Endothelial cell of umbilical vein (primary cell): ENCODE measurements at regions not wholly inside any gene's neighbourhood (a gene's known extent, or its start where the extent isn't known, plus 50 kb on each side); places are given as distances from the start of the nearest gene placed in this dataset.

ENCODE experiments used
- BruUV-seq: library from RNA; stranded (reverse); fragments of 400-500 nt; replicated peaks from 2 replicates; lab custom pipeline; 2021; lab: Mats Ljungman, UMichigan
- CTCF ChIA-PET: fragments of 300-600, 350-600 bp; sonication (Branson Sonifier 250); formaldehyde crosslinking; loops from one replicate; lab custom pipeline; 2021; ENCODE audit warnings: antibody characterized with exemption, inconsistent platforms; lab: Charles Lee
- POLR2A ChIA-PET: fragments of 300-600, 350-600 bp; sonication (Branson Sonifier 250); formaldehyde crosslinking; loops from one replicate; lab custom pipeline; 2021; ENCODE audit warnings: antibody characterized with exemption, inconsistent platforms; lab: Charles Lee
- DNase-seq: peaks from one replicate; pipeline ENCODE4 v3.0.0-alpha.2; 2011; ENCODE audit warnings: low read depth, low spot score
- FAIRE-seq: peaks from 2 replicates; lab custom pipeline; 2011; peaks lifted over from hg19 to GRCh38; lab: Jason Lieb, UNC
- H2AFZ ChIP-seq: 2 replicates; pipeline ENCODE4 v1.6.0; 2012; ENCODE audit warnings: low read depth, low read length, control low read depth, inconsistent platforms
- H3K27ac ChIP-seq: 2 replicates; pipeline ENCODE4 v1.5.1; 2011; ENCODE audit warnings: low read depth, mild to moderate bottlenecking, control low read depth, low read length, moderate library complexity; ENCODE audit not compliant: insufficient read depth
- H3K27me3 ChIP-seq, 2 experiments: 2 replicates each; pipeline versions ENCODE4 v1.6.0 to v1.6.1; 2011; ENCODE audit warnings: low read length in 2 of 2, mixed read lengths in 1 of 2; ENCODE audit not compliant: control insufficient read depth in 2 of 2, insufficient read depth in 2 of 2
- H3K36me3 ChIP-seq, 2 experiments: 2 replicates in 1 of 2; 3 replicates in 1 of 2; pipeline ENCODE4 v1.5.1; 2011; ENCODE audit warnings: low read length in 2 of 2, mild to moderate bottlenecking in 1 of 2, moderate library complexity in 1 of 2; ENCODE audit not compliant: control insufficient read depth in 2 of 2, insufficient read depth in 2 of 2; ENCODE audit errors: extremely low read depth in 1 of 2
- H3K4me1 ChIP-seq: 3 replicates; pipeline ENCODE4 v1.5.1; 2011; ENCODE audit warnings: mild to moderate bottlenecking, low read length; ENCODE audit not compliant: control insufficient read depth, insufficient read depth; ENCODE audit errors: extremely low read depth
- H3K4me2 ChIP-seq: 2 replicates; pipeline ENCODE4 v1.6.1; 2011; ENCODE audit warnings: low read length, control low read depth, mixed read lengths; ENCODE audit not compliant: insufficient read depth
- H3K4me3 ChIP-seq, 3 experiments: fragments of 200-600 bp in 1 of 3; sonication (generic), shearing (Covaris generic) in 1 of 3; replicated peaks in 1 of 3; 2 replicates each; pipeline ENCODE4 v1.5.1; 2011 to 2016; ENCODE audit warnings: control low read depth in 3 of 3, low read length in 3 of 3, mild to moderate bottlenecking in 2 of 3, inconsistent platforms in 1 of 3, low read depth in 1 of 3, moderate library complexity in 1 of 3; ENCODE audit not compliant: insufficient read depth in 1 of 3
- H3K79me2 ChIP-seq: 2 replicates; pipeline ENCODE4 v1.6.0; 2012; ENCODE audit warnings: low read length, inconsistent platforms; ENCODE audit not compliant: control insufficient read depth, insufficient read depth
- H3K9ac ChIP-seq: replicated peaks from 2 replicates; pipeline ENCODE3; 2011; ENCODE audit warnings: low read length, control low read depth; ENCODE audit not compliant: insufficient read depth; ENCODE audit errors: extremely low read depth
- H3K9me1 ChIP-seq: replicated peaks from 3 replicates; pipeline ENCODE4 v1.6.0; 2011; ENCODE audit warnings: mild to moderate bottlenecking, low read length; ENCODE audit not compliant: control insufficient read depth, insufficient read depth; ENCODE audit errors: extremely low read depth
- H3K9me3 ChIP-seq: replicated peaks from 2 replicates; pipeline ENCODE4 v1.5.1; 2012; ENCODE audit warnings: low read length, inconsistent platforms; ENCODE audit not compliant: control insufficient read depth, insufficient read depth
- H4K20me1 ChIP-seq: replicated peaks from 2 replicates; pipeline ENCODE3; 2011; ENCODE audit warnings: mild to moderate bottlenecking, low read length; ENCODE audit not compliant: control insufficient read depth, insufficient read depth; ENCODE audit errors: extremely low read depth
- CTCF ChIP-seq, 2 donors: IDR thresholded peaks; 1 replicate in 1 of 2; 2 replicates in 1 of 2; pipeline ENCODE4 v1.5.1; 2011; ENCODE audit warnings: low read length in 2 of 2, mild to moderate bottlenecking in 2 of 2, moderate library complexity in 2 of 2, control low read depth in 1 of 2, inconsistent platforms in 1 of 2, low read depth in 1 of 2; ENCODE audit not compliant: insufficient read depth in 1 of 2; ENCODE audit errors: extremely low read depth in 1 of 2
- EZH2 ChIP-seq: IDR thresholded peaks from 2 replicates; pipeline ENCODE4 v1.6.1; 2012; ENCODE audit warnings: borderline replicate concordance, low read depth, mild to moderate bottlenecking, moderate library complexity, low read length, inconsistent platforms; ENCODE audit not compliant: severe bottlenecking
- FOS ChIP-seq: IDR thresholded peaks from 2 replicates; pipeline ENCODE4 v1.6.1; 2011; ENCODE audit warnings: mild to moderate bottlenecking, low read length, moderate library complexity, borderline replicate concordance; ENCODE audit not compliant: insufficient read depth
- GATA2 ChIP-seq: IDR thresholded peaks from 2 replicates; pipeline ENCODE4 v1.7.0; 2011; ENCODE audit warnings: low read depth, mild to moderate bottlenecking, moderate library complexity, mixed read lengths, low read length; ENCODE audit not compliant: insufficient read length, insufficient read depth
- JUN ChIP-seq: IDR thresholded peaks from 2 replicates; pipeline ENCODE4 v1.6.1; 2011; ENCODE audit warnings: borderline replicate concordance, low read depth; ENCODE audit not compliant: insufficient read length, insufficient read depth
- MAX ChIP-seq: IDR thresholded peaks from 2 replicates; pipeline ENCODE4 v1.6.1; 2011; ENCODE audit not compliant: insufficient read depth, insufficient read length
- MYC ChIP-seq: IDR thresholded peaks from one replicate; pipeline ENCODE4 v1.6.1; 2011; ENCODE audit warnings: mild to moderate bottlenecking, low read depth, low read length
- POLR2A ChIP-seq: IDR thresholded peaks from 2 replicates; pipeline ENCODE4 v1.6.1; 2012; ENCODE audit warnings: low read depth, mild to moderate bottlenecking, control low read depth, low read length
- POLR2AphosphoS5 ChIP-seq: IDR thresholded peaks from 2 replicates; pipeline ENCODE4 v1.6.1; 2012; ENCODE audit warnings: low read depth, mild to moderate bottlenecking, control low read depth, low read length, moderate library complexity; ENCODE audit not compliant: insufficient read depth
- dilution Hi-C: fragments of 300-500 bp; cut with MboI; formaldehyde crosslinking; loops from one replicate; pipeline ENCODE4 v1.15.0; 2019; ENCODE audit warnings: low sequenced_read_pairs; ENCODE audit not compliant: extremely low pct_ligation_motif_present
- intact Hi-C: fragments of 100-400 bp; cut with micrococcal nuclease; formaldehyde crosslinking; loops from one replicate; pipeline ENCODE4 v1.10.0; 2022

DNA sequence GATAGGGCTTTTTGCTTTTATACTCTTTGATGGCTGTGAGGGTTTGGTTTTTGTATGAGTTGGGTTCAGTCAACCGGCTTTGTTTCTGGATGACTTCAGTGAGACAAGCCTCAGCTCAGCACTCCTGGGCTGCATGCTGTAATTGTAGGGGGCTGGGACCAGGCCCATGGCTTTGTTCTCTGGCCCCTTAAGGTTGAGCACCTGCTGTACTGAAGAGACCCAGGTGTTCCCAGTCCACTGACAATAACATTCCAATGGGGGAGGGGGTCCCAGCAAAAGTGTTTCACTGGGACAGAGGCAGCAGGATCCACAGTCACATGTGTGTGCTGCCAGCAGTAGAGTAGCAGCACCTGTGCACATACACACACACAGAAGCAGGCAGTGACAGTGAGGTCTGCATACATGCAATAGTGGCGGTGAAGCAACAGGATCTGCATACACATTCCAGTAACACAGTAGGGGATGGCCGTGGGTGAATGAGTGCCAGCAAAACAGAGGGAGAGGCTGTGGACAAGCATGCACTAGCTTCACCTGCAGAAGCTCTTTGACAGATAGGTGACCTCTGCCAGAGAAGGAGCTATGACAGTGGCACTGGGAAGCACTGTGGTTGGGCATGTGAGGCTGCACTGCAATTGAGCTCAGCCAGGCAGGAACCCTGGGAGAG, 240.4 kb downstream of the ASCL1 start:
- CTCF ChIA-PET = no interaction called here
- H3K4me2 ChIP-seq = no peak overlapping the region
- H4K20me1 ChIP-seq = no peaks in the 10 kb centered on the region
- no peak for DNase-seq
- no peaks in the 10 kb centered on the region for H3K79me2 ChIP-seq
- POLR2A ChIA-PET = no interaction called here
- H3K9ac ChIP-seq = no peak overlapping the region
- H3K9me3 ChIP-seq = no peaks in the 10 kb centered on the region
- H3K27me3 ChIP-seq = no peaks in the 10 kb centered on the region
- no TSS peak for BruUV-seq
- no peak overlapping the region for H3K27ac ChIP-seq
- FAIRE-seq = no peak
- no peak overlapping the region for H3K4me3 ChIP-seq
- H3K4me1 ChIP-seq = no peaks in the 10 kb centered on the region
- no peaks in the 10 kb centered on the region for H3K36me3 ChIP-seq
- H3K9me1 ChIP-seq = no peaks in the 10 kb centered on the region
- dilution Hi-C loops (no loop called here), intact Hi-C loops (no loop called here)
- TF ChIP-seq POLR2A (no peak), EZH2 (no peak), MAX (no peak), FOS (no peak), JUN (no peak), MYC (no peak), CTCF (IDR thresholded peaks at IDR 0.05; ENCODE audit: extremely low read depth in 1 of 2, insufficient read depth in 1 of 2, low read depth in 1 of 2, low read length in 2 of 2) (no peak), POLR2AphosphoS5 (no peak), GATA2 (no peak)
- H2AFZ ChIP-seq = no peak overlapping the region
